WERI-Rb-1 (cell line): ENCODE measurements at regions not wholly inside any gene's neighbourhood (a gene's known extent, or its start where the extent isn't known, plus 50 kb on each side); places are given as distances from the start of the nearest gene placed in this dataset.
A peak's percentile ranks its signal among the peaks of the same experiment; 100 is the strongest.

ENCODE experiments used
- DNase-seq: peaks from one replicate; pipeline ENCODE4 v3.0.0-alpha.2; 2020
- H3K27ac ChIP-seq: fragments of 250-450 bp; sonication (Bioruptor Pico); 2 replicates; pipeline ENCODE4 v1.5.1; 2020; ENCODE audit warnings: mild to moderate bottlenecking, moderate library complexity
- H3K27me3 ChIP-seq: fragments of 250-450 bp; sonication (Bioruptor Pico); 2 replicates; pipeline ENCODE4 v1.5.1; 2021; ENCODE audit warnings: mild to moderate bottlenecking, low read depth, moderate library complexity; ENCODE audit not compliant: insufficient read depth, severe bottlenecking
- H3K36me3 ChIP-seq: fragments of 250-450 bp; sonication (Bioruptor Pico); 2 replicates; pipeline ENCODE4 v1.5.1; 2020; ENCODE audit warnings: mild to moderate bottlenecking, moderate library complexity
- H3K4me3 ChIP-seq: 2 replicates; pipeline ENCODE4 v1.5.1; 2011; ENCODE audit warnings: low read depth, mild to moderate bottlenecking, control low read depth, low read length
- H3K9me3 ChIP-seq: fragments of 250-450 bp; sonication (Bioruptor Pico); 2 replicates; pipeline ENCODE4 v1.5.1; 2021; ENCODE audit warnings: mild to moderate bottlenecking, moderate library complexity; ENCODE audit not compliant: severe bottlenecking
- CTCF ChIP-seq: IDR thresholded peaks from 2 replicates; pipeline ENCODE4 v1.5.1; 2011; ENCODE audit warnings: low read depth, mild to moderate bottlenecking, control low read depth, inconsistent platforms, low read length

GRCh38 chr6:147774856-147775255, 266.4 kb downstream of the SAMD5 start:
- Histone ChIP-seq H3K27me3 (no peaks in the 10 kb centered on the region), H3K4me3 (no peak overlapping the region), H3K27ac (no peak overlapping the region), H3K9me3 (no peaks in the 10 kb centered on the region), H3K36me3 (no peaks in the 10 kb centered on the region)
- no peak for DNase-seq
- peak; percentile 33 for TF ChIP-seq CTCF

GRCh38 chr6:147776631-147777213, 268.2 kb downstream of the SAMD5 start:
- TF ChIP-seq CTCF, result no peak
- no peaks in the 10 kb centered on the region for H3K36me3 ChIP-seq
- no peak for DNase-seq

GRCh38 chr6:147779624-147780023, 271.1 kb downstream of the SAMD5 start:
- H3K36me3 ChIP-seq, result no peaks in the 10 kb centered on the region
- no peaks in the 10 kb centered on the region for H3K9me3 ChIP-seq
- no peak for TF ChIP-seq CTCF
- H3K27me3 ChIP-seq, result no peaks in the 10 kb centered on the region
- no peak for DNase-seq
- no peak overlapping the region for H3K27ac ChIP-seq
- no peak overlapping the region for H3K4me3 ChIP-seq

More at GRCh38 chr6:147776631-147777213, 268.2 kb downstream of the SAMD5 start:
- no peaks in the 10 kb centered on the region for H3K27me3 ChIP-seq
- no peaks in the 10 kb centered on the region for H3K9me3 ChIP-seq
- no peak overlapping the region for H3K4me3 ChIP-seq
- H3K27ac ChIP-seq, result no peak overlapping the region

DNA sequence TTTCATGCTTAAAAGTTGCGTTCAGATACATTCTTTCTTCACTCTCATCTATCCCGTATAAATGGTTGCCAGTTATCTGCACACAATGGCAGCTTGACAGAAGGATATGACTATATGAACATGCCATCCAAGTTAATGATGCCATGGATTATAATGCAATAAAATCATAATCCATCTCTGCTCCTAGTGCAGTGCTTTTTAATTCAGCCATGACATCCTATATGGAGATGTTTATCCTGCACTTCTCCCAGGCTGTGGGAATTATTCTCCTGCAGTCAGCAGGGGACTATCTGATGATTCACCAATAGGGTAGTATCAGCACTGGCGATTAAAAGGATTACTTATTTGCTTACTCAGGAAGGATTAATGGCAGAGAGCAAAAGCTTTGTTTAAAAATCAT, 273.8 kb downstream of the SAMD5 start:
- peak; percentile 49 for DNase-seq
- Histone ChIP-seq H3K4me3 (no peak overlapping the region), H3K27me3 (no peaks in the 10 kb centered on the region), H3K9me3 (no peaks in the 10 kb centered on the region), H3K36me3 (no peaks in the 10 kb centered on the region), H3K27ac (no peak overlapping the region)
- TF ChIP-seq CTCF, result no peak

GRCh38 chr6:147784371-147784770, 275.9 kb downstream of the SAMD5 start:
- DNase-seq, result no peak
- TF ChIP-seq CTCF, result no peak
- no peaks in the 10 kb centered on the region for H3K27me3 ChIP-seq
- H3K4me3 ChIP-seq, result no peak overlapping the region
- H3K27ac ChIP-seq, result no peak overlapping the region
- no peaks in the 10 kb centered on the region for H3K36me3 ChIP-seq
- no peaks in the 10 kb centered on the region for H3K9me3 ChIP-seq

DNA sequence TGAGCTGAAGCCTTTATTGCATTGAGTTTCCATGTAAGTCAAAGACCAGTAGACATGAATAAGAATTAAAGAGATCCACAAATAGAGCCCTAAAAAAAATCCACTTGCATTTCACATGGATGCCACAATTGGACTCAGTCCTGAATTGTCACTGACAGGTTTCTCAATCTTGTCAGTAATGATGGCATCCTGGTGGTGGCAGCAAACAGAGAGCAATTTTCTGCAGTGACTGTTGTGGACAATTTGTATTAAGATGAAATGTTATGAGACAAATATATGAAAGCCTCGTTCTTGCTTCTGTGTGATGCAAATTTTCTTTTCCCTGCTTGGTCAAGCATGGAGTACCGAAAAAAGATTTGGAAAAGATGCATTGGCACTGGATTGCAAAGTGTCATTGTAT, 278.9 kb downstream of the SAMD5 start:
- peak; percentile 23; the same call in 1 of the 2 replicates for TF ChIP-seq CTCF
- H3K9me3 ChIP-seq, result peaks cover 6% of the 10 kb centered on the region

More for the DNA sequence above, 278.9 kb downstream of the SAMD5 start:
- Histone ChIP-seq H3K27me3 (no peaks in the 10 kb centered on the region), H3K4me3 (no peak overlapping the region), H3K27ac (no peak overlapping the region), H3K36me3 (no peaks in the 10 kb centered on the region)
- DNase-seq, result no peak
